Upper lobe of left lung (tissue), 4 donors: ENCODE measurements at regions not wholly inside any gene's neighbourhood (a gene's known extent, or its start where the extent isn't known, plus 50 kb on each side); places are given as distances from the start of the nearest gene placed in this dataset.

Experiments
- POLR2A ChIP-seq, 4 donors: fragments of 450-650 bp; IDR thresholded peaks; one replicate each; pipeline ENCODE4 v1.5.1; 2016 to 2017; ENCODE audit warnings: antibody characterized with exemption in 4 of 4, mild to moderate bottlenecking in 2 of 4
- POLR2AphosphoS5 ChIP-seq, 2 donors: sonication (generic); formaldehyde crosslinking; IDR thresholded peaks; one replicate each; pipeline ENCODE4 v1.5.1; 2017; ENCODE audit warnings: antibody characterized with exemption in 2 of 2

DNA sequence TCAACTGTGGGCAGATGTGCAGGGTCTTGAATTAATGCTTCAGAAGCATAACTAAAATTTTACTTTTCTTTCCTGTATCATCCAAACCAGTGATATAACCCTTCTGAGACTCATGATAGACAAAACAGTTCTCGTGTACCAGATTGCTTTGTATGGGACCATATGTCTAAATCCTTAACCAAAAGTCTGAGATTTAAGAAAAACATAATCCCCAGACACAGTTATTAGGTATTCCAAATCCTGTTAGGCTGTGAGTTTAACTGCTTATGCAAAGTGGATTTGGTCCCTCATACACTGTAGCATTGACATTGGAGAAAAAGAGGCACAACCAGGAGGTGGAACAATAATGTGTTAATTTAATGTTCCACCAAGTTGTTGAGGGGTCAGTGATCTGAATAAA lies 235.0 kb downstream of the PMAIP1 start:
- TF ChIP-seq POLR2A (IDR thresholded peaks at IDR 0.05) (no peak), POLR2AphosphoS5 (IDR thresholded peaks at IDR 0.05) (no peak)
